Neuronal stem cell (in vitro differentiated cells): ENCODE measurements at regions not wholly inside any gene's neighbourhood (a gene's known extent, or its start where the extent isn't known, plus 50 kb on each side); places are given as distances from the start of the nearest gene placed in this dataset.

Experiments used
- DNase-seq: peaks from one replicate; pipeline ENCODE4 v3.0.0-alpha.2; 2013; ENCODE audit warnings: low spot score
- H2AFZ ChIP-seq: one replicate; pipeline ENCODE4 v1.6.1; 2013; ENCODE audit warnings: mild to moderate bottlenecking, low read length, inconsistent platforms
- H2AK5ac ChIP-seq: 2 replicates; pipeline ENCODE4 v1.6.1; 2013; ENCODE audit warnings: low read depth, mild to moderate bottlenecking, inconsistent platforms, low read length, moderate library complexity, mixed read lengths
- H2BK120ac ChIP-seq: 2 replicates; pipeline ENCODE4 v1.6.1; 2013; ENCODE audit warnings: low read depth, mild to moderate bottlenecking, inconsistent platforms, low read length, moderate library complexity, mixed read lengths
- H2BK12ac ChIP-seq: one replicate; pipeline ENCODE4 v1.6.1; 2013; ENCODE audit warnings: low read length, inconsistent platforms
- H2BK15ac ChIP-seq: 2 replicates; pipeline ENCODE4 v1.6.1; 2013; ENCODE audit warnings: mild to moderate bottlenecking, low read length, inconsistent platforms, mixed read lengths
- H2BK5ac ChIP-seq: one replicate; pipeline ENCODE4 v1.6.1; 2013; ENCODE audit warnings: inconsistent platforms, mild to moderate bottlenecking, low read length, moderate library complexity
- H3K14ac ChIP-seq: one replicate; pipeline ENCODE4 v1.6.1; 2013; ENCODE audit warnings: low read length, inconsistent platforms
- H3K18ac ChIP-seq: 2 replicates; pipeline ENCODE4 v1.6.1; 2013; ENCODE audit warnings: low read length, inconsistent platforms
- H3K23ac ChIP-seq: 2 replicates; pipeline ENCODE4 v1.6.1; 2013; ENCODE audit warnings: low read depth, mild to moderate bottlenecking, mixed read lengths, low read length, inconsistent platforms; ENCODE audit not compliant: poor library complexity
- H3K27ac ChIP-seq: replicated peaks from 3 replicates; pipeline ENCODE4 v1.5.1; 2013; ENCODE audit warnings: low read length, inconsistent platforms
- H3K27me3 ChIP-seq, 3 experiments: 2 replicates each; pipeline ENCODE4 v1.6.1; 2013; ENCODE audit warnings: low read length in 3 of 3, mild to moderate bottlenecking in 2 of 3, inconsistent platforms in 1 of 3, low read depth in 1 of 3, mixed read lengths in 1 of 3, moderate library complexity in 1 of 3; ENCODE audit not compliant: control insufficient read depth in 3 of 3, insufficient read depth in 3 of 3
- H3K36me3 ChIP-seq, 2 donors: replicated peaks in 1 of 2; 2 replicates each; pipeline ENCODE4 v1.6.1; 2013; ENCODE audit warnings: low read length in 2 of 2; ENCODE audit not compliant: control insufficient read depth in 2 of 2, insufficient read depth in 2 of 2
- H3K4ac ChIP-seq: 2 replicates; pipeline ENCODE4 v1.6.1; 2013; ENCODE audit warnings: inconsistent platforms, mild to moderate bottlenecking, low read length, moderate library complexity
- H3K4me1 ChIP-seq, 2 donors: 1 replicate in 1 of 2; 2 replicates in 1 of 2; pipeline ENCODE4 v1.6.1; 2013; ENCODE audit warnings: low read length in 2 of 2, low read depth in 1 of 2; ENCODE audit not compliant: control insufficient read depth in 2 of 2, insufficient read depth in 1 of 2
- H3K4me2 ChIP-seq: one replicate; pipeline ENCODE4 v1.6.1; 2013; ENCODE audit warnings: mild to moderate bottlenecking, low read length, inconsistent platforms; ENCODE audit not compliant: insufficient read depth, poor library complexity, severe bottlenecking
- H3K4me3 ChIP-seq, 2 donors: 2 replicates each; pipeline ENCODE4 v1.5.1; 2013; ENCODE audit warnings: low read length in 2 of 2, mild to moderate bottlenecking in 2 of 2, inconsistent platforms in 1 of 2, moderate library complexity in 1 of 2
- H3K79me1 ChIP-seq: one replicate; pipeline ENCODE4 v1.6.1; 2013; ENCODE audit warnings: low read depth, mild to moderate bottlenecking, inconsistent platforms, low read length, moderate library complexity
- H3K9ac ChIP-seq: one replicate; pipeline ENCODE4 v1.6.1; 2013; ENCODE audit warnings: mild to moderate bottlenecking, low read depth, low read length, inconsistent platforms; ENCODE audit not compliant: poor library complexity
- H3K9me3 ChIP-seq, 2 donors: replicated peaks in 1 of 2; 2 replicates each; pipeline versions ENCODE3 to v1.6.1; 2013; ENCODE audit warnings: low read length in 2 of 2, mild to moderate bottlenecking in 2 of 2, inconsistent platforms in 1 of 2, low read depth in 1 of 2, mixed read lengths in 1 of 2, moderate library complexity in 1 of 2; ENCODE audit not compliant: control insufficient read depth in 2 of 2, insufficient read depth in 1 of 2
- H4K8ac ChIP-seq: one replicate; pipeline ENCODE4 v1.6.1; 2013; ENCODE audit warnings: low read depth, mild to moderate bottlenecking, inconsistent platforms, low read length, moderate library complexity
- H4K91ac ChIP-seq: one replicate; pipeline ENCODE4 v1.6.1; 2013; ENCODE audit warnings: low read length, low read depth, mild to moderate bottlenecking, inconsistent platforms; ENCODE audit not compliant: poor library complexity
- WGBS, 2 donors: extraction: QIAGEN DNeasy Blood & Tissue Kit; methylation state at CpG; one replicate each; pipeline ENCODE4 v1.1.7; 2013; ENCODE audit warnings: missing lambda C conversion rate in 2 of 2, mixed read lengths in 1 of 2; ENCODE audit not compliant: insufficient read length in 2 of 2, insufficient replicate concordance in 1 of 2; ENCODE audit errors: extremely low coverage in 2 of 2; 5-methylcytosine and 5-hydroxymethylcytosine counted together

GRCh38 chr18:8463791-8464190 is 145.4 kb upstream of the RAB12 start:
- Histone ChIP-seq H3K27ac (no peak overlapping the region), H2BK15ac (no peak overlapping the region), H2AK5ac (no peak overlapping the region), H2BK5ac (no peak overlapping the region), H3K9me3 (peaks cover 0 to 2% of the 10 kb centered on the region in 2 donors), H4K8ac (no peak overlapping the region), H3K4me1 (no peaks in the 10 kb centered on the region), H3K27me3 (peaks cover 0 to 16% (median 0%) of the 10 kb centered on the region in 3 experiments), H3K23ac (no peak overlapping the region), H3K18ac (no peak overlapping the region), H3K4ac (no peak overlapping the region), H4K91ac (no peak overlapping the region), H3K14ac (no peak overlapping the region), H2BK12ac (no peak overlapping the region), H3K36me3 (no peaks in the 10 kb centered on the region), H3K4me3 (no peak overlapping the region), H3K9ac (no peak overlapping the region), H2BK120ac (no peak overlapping the region), H3K4me2 (no peak overlapping the region), H3K79me1 (no peaks in the 10 kb centered on the region), H2AFZ (no peak overlapping the region)
- no peak for DNase-seq
- WGBS, 2 donors, result no CpG with 5 or more reads among the region's 3 CpGs

- no peaks in the 10 kb centered on the region for H3K79me1 ChIP-seq
- no peaks in the 10 kb centered on the region for H3K36me3 ChIP-seq
- H2BK120ac ChIP-seq, result no peak overlapping the region
- no peak overlapping the region for H3K14ac ChIP-seq
- H3K9ac ChIP-seq, result no peak overlapping the region
- H3K27ac ChIP-seq, result no peak overlapping the region
- no peak overlapping the region for H4K8ac ChIP-seq
- no peaks in the 10 kb centered on the region for H3K4me1 ChIP-seq
- H4K91ac ChIP-seq, result no peak overlapping the region
- no CpG with 5 or more reads among the region's 8 CpGs for WGBS, 2 donors
- H3K4ac ChIP-seq, result no peak overlapping the region
- no peaks in the 10 kb centered on the region for H3K9me3 ChIP-seq
- H2BK15ac ChIP-seq, result no peak overlapping the region
- H2AK5ac ChIP-seq, result no peak overlapping the region
- no peak overlapping the region for H3K4me3 ChIP-seq
- H2BK12ac ChIP-seq, result no peak overlapping the region
- no peak overlapping the region for H2AFZ ChIP-seq
- no peak overlapping the region for H3K23ac ChIP-seq
- no peak overlapping the region for H3K4me2 ChIP-seq
- H2BK5ac ChIP-seq, result no peak overlapping the region
- no peak for DNase-seq
- peaks cover 0 to 29% (median 0%) of the 10 kb centered on the region in 3 experiments for H3K27me3 ChIP-seq
- H3K18ac ChIP-seq, result no peak overlapping the region
Measured at GRCh38 chr18:8468191-8468590, 141.0 kb upstream of the RAB12 start.

- Histone ChIP-seq H2BK5ac (no peak overlapping the region), H4K8ac (no peak overlapping the region), H2AK5ac (no peak overlapping the region), H2BK15ac (no peak overlapping the region), H3K79me1 (no peaks in the 10 kb centered on the region), H3K4ac (no peak overlapping the region), H3K4me1 (no peaks in the 10 kb centered on the region), H3K14ac (no peak overlapping the region), H3K27me3 (peaks cover 0 to 29% (median 0%) of the 10 kb centered on the region in 3 experiments), H3K9ac (no peak overlapping the region), H3K4me3 (no peak overlapping the region), H3K9me3 (no peaks in the 10 kb centered on the region), H3K18ac (no peak overlapping the region), H4K91ac (no peak overlapping the region), H3K4me2 (no peak overlapping the region), H3K36me3 (no peaks in the 10 kb centered on the region), H3K27ac (no peak overlapping the region), H2BK120ac (no peak overlapping the region), H2AFZ (peak overlapping the region; percentile 58), H3K23ac (no peak overlapping the region), H2BK12ac (no peak overlapping the region)
- WGBS, 2 donors, result no CpG with 5 or more reads among the region's 9 CpGs
- no peak for DNase-seq
Measured at GRCh38 chr18:8468921-8469335, 140.3 kb upstream of the RAB12 start.

- Histone ChIP-seq H3K79me1 (no peaks in the 10 kb centered on the region), H2BK120ac (no peak overlapping the region), H3K27me3 (peaks cover 0 to 29% (median 0%) of the 10 kb centered on the region in 3 experiments), H2BK15ac (no peak overlapping the region), H3K4me1 (no peaks in the 10 kb centered on the region), H3K9ac (no peak overlapping the region), H3K14ac (no peak overlapping the region), H4K91ac (no peak overlapping the region), H2AK5ac (no peak overlapping the region), H3K4ac (no peak overlapping the region), H3K23ac (no peak overlapping the region), H3K4me3 (no peak overlapping the region), H3K36me3 (no peaks in the 10 kb centered on the region), H3K9me3 (no peaks in the 10 kb centered on the region), H3K4me2 (no peak overlapping the region), H4K8ac (no peak overlapping the region), H3K27ac (no peak overlapping the region), H2BK12ac (no peak overlapping the region), H3K18ac (no peak overlapping the region), H2BK5ac (no peak overlapping the region), H2AFZ (no peak overlapping the region)
- DNase-seq, result no peak
- WGBS, 2 donors, result no CpG with 5 or more reads among the region's 6 CpGs
Measured at GRCh38 chr18:8469544-8470130, 139.6 kb upstream of the RAB12 start.
